Ammon's horn (tissue), 1 donor: ENCODE measurements at regions not wholly inside any gene's neighbourhood (a gene's known extent, or its start where the extent isn't known, plus 50 kb on each side); places are given as distances from the start of the nearest gene placed in this dataset.

Source experiments
- DNase-seq: peaks from one replicate; pipeline ENCODE4 v3.0.0-alpha.2; 2016; ENCODE audit warnings: low spot score

DNA sequence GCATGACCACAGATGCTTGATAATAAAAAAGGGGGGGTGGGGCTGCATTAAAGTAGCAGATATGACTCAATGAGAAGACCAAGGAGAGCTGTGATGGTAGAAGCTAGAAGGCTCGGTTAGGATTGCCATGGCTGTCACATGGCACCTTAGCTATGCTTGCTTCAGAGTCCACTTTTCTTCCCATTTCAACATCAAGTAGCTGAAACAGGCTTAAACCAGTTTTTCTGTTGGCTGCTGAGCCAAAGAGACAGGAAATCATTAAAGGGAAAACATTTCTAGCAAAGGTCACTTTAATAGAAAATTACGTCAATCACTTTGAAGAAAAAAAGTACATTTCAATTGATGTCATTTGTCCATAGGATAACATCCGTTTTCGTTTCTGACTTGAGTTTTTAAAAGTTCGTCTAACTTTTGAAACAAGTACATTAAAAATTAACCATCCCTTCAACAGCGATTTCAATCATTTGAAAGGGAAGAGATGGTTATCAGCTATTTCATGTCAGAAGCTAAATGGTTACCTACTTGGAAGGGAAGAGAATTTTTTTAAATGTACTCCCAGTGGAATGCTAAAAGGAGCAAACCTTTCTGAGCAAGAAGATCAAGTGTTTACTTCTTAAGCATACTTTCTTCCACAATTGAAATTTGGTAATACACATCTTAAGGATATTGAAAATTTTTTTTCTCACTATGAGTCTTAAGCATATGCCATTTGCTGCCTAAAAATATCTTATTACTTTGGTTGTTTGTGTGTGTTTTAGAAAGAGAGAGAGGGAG is 488.1 kb upstream of the PRMT6 start:
- DNase-seq = no peak

DNA sequence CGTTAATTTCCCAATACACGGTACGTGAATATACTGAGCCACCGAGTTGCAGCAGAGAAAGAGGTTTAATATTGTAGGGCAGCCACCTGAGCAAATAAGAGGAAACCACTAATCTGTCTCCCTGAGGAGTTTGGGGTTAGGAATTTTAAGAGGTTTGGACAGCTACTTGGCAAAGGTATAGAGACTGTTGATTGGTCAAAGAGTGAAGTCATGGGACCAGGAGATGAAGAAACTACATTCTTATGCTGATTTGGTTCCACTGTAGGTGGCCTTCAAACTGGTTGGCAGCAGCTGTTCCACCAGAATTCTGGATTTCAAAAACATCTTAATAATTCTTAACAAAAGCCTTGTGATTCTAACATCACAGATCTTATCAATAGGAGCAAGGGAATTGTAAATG is 485.4 kb upstream of the PRMT6 start:
- DNase-seq = no peak

DNA sequence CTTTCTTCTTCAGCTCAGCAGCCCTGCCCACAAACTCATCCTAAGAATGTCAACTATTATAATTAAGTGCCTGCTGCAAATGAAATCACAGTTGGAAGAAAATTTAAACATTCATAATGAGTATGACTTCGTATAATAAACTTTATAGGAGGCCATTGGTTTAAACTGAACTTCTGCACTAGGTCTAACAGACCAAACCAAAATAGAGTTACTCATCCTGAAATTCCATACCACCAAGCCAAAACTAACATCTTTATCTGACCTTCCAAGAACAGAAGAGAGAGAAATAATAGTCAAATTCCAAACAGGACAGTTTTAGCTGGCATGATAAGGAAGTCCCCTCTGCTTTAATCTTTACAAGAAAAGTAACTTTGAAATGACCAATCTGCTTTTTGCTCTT is 472.4 kb upstream of the PRMT6 start:
- no peak for DNase-seq

DNA sequence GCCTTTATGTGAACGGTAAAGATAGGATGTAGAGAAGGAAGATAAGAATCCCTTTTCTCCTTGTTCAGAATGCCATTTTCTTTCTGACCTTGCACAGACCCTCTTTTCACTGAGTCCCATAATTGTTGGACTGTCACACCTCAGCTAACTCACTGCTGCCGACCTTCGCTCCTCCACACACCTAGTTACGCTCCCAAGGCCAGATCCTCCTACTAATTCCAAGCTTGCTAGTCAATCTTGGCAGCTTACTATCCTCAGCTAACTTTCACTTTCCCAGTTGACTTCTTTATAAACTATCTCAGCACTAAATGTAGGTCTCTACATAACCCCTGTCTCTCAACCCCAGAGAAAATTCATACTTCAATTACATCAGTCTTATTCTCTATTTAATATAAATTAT is 471.8 kb upstream of the PRMT6 start:
- DNase-seq = no peak

DNA sequence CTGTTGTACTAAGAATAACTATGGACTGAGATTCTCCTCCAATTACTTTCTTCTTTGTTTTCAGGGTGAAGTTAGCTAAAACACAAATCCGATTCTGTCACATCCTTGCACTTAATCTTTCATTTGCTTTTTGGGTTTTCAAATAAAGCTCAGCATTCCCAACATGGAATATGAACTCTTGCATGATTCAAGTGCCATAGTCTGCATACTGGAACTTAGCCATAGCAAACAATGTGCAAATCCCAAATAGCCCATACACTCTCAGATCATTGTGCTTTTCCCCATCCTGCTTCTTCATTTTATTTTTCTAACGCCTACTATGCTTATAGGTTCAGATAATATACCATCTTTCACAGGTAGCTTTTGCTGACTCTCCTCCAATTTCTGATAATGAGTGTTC is 455.8 kb upstream of the PRMT6 start:
- DNase-seq = no peak

DNA sequence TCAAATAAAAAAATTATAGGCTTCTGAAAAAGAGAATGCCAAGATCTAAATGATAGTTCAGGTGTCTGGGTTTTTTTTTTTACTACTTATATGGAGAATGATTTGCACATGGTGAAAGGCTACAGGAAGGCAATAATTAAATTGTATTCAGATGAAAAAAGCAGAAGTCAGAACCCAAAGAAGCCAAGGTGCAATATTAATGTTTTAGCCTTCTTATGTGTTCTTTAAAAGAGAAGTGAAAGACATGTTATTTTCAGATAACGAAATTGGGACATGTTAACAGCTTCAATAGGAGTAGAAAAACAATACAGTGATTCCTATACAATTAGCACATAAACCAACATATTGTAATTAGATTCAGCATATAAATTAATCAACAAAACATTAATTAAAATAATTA is 452.9 kb upstream of the PRMT6 start:
- no peak for DNase-seq

DNA sequence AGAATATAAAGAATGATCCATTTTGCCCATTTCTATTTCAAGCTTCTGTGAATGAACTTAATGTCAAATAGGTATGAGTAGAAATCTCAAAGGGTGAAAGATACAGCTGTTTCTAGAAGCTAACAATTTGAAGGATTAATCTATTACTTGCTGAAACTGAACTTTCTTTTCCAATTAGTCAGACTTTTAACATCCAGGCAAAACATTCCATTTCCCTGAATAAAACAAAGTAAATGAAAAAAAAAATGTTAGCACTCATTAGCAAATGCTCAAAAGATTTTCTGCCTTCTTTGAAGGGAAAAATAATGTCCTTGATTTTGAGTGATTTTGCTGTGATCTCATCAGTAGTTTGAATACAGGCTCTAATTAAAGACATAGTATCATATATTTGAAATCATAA is 447.6 kb upstream of the PRMT6 start:
- DNase-seq = no peak

DNA sequence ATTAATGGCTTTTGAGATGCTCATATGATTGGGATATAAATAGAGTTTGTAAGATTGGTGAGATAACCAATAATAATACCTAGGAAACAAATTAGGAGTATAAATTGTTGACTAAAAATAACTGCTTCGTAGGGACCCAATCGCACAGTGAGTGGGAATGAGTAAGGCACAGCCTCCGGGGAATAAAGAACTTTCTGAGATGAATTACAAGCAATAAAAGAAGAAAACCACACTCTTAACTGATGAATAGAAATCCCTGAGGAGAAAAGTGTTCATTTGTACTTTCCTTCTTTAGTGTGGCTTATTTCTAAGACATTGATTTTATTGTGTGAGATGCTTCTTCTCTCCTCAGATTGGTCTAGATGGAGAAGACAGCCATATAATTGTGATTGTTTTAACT is 443.4 kb upstream of the PRMT6 start:
- no peak for DNase-seq

DNA sequence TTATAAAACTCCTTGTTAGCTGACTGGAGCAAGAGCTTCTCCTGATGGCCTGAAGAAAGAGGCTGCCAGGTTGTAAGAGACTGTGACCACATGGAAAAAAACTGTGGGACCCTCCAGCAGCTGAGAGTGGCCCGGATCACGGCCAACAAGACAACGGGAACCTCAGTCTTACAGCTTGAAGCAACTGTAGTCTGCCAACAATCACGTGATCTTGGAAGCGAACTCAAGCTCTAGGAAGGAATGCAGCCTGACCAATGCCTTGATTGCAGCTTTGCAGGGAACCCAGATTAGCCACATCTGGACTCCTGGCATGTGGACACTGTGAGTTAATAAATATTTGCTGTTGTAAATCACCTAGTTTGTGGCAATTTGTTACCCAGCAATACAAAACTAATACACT is 442.6 kb upstream of the PRMT6 start:
- no peak for DNase-seq

DNA sequence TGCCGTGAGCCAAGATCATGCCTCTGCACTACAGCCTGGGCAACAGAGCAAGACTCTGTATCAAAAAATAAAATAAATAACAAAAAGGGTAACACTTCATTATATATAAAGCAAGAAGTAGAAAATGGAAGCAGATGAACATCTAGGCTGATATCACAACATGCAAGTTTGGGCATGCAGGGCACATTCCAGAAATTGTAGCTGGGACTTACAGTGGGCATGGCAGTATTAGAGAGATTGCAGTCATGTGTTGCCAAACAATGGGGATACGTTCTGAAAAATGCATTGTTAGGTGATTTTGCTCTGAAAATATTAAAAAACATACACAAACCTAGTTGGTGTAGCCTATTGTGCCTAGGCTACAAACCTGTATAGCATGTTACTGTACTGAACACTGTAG is 441.0 kb upstream of the PRMT6 start:
- DNase-seq = no peak

DNA sequence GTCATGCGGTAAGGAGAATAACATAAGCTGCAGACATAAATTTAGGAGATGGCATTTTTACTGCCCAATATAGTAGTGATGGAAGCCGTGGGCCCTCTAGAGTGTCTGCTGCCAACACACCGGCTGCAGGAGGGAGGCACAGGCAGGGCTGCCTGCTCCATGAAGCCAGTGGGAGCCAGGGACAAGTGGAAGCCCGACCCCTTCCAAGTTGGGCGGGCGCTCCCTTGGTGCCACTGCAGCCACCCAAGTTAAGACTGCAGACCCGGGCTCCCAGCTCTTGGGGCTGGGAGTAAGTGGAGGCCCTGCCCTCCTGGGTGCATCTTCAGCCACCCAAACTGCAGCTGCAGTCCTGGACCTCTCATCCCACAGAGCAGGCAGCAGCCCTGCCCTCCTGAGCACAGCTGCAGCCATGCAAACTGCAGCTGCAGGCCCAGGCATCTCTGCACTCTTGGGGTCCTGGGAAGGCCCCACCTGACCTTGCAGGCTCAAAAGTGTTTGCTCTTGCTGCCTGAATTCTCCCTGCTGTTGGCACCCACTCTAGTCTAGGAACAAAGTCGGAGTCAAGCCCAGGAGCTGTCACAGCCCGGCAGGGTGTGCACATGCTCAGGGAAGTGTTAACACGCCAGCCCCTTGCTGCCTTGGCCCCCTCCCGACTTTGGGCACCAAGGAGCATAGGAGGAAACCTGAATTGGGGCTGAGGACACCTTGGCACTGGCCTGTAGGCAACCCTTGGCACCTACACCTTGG is 437.2 kb upstream of the PRMT6 start:
- no peak for DNase-seq

DNA sequence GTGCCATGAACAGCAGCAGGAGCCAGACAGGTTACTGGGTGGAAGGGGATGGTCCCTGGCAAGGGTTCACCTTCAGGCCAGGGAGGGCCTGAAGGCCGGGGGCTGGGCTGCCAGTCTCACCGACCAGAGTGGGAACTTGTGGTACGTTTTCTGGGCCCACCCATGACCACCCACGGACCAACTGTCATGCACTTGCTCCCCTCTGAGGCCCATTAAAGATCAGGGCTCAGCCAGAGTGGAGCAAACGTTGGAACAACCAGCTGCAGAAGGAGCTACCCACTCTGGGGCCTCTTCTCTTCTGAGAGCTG is 436.7 kb upstream of the PRMT6 start:
- no peak for DNase-seq

DNA sequence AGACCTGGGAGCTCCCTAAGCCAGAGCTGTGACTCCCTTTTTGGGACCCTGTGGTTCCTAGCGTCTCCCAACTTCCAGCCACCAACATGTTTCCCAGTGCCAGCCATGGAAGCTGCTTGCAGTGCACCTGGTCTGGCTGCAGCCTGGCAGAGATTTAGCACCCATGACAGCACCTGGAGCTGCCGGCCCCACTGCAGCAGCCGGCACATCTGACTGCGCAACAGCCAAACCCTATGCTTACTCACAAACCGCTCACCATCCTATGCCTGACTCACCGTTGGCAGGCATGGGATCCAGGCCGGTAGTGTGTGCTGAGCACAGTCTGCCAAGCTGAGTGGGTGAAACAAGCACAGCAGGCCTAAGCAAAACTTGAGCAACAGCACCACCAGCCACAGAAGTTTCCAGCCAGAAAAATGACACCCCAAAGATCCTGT is 435.9 kb upstream of the PRMT6 start:
- peak; percentile 79 for DNase-seq

DNA sequence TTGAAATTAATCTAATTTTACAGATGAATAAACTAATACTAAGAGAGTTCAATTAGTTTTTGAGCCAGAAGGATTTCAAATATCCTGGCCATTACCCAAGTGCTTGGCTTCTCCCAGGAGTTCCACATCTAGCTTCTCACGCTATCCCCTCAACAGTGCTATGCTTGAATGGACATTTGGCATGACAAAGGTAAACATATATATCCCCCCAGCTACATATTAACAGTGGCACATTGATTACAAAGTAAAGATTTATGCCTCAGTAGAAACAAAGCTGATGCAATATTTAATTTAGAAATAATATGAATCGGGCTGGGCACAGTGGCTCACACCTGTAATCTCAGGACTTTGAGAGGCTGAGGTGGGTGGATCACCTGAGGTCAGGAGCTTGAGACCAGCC is 434.6 kb upstream of the PRMT6 start:
- DNase-seq = no peak

DNA sequence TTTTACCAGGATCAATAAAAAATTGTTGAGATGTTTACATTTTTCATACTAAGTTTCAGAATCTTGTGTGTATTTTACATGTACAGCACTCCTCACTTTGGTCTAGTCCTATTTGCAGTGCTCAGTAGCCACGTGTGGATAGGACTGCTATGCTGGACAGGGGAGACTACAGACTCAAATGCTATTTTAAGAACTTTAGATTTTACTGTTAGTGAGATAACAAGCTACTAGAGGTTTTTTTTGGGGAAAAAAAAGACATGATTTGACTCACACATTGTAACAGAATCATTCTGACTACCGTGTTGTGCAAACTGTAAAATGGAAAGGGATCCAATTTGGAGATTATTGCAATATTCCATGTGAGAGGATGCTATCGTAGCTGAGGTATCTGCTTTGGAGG is 418.9 kb upstream of the PRMT6 start:
- DNase-seq = no peak

DNA sequence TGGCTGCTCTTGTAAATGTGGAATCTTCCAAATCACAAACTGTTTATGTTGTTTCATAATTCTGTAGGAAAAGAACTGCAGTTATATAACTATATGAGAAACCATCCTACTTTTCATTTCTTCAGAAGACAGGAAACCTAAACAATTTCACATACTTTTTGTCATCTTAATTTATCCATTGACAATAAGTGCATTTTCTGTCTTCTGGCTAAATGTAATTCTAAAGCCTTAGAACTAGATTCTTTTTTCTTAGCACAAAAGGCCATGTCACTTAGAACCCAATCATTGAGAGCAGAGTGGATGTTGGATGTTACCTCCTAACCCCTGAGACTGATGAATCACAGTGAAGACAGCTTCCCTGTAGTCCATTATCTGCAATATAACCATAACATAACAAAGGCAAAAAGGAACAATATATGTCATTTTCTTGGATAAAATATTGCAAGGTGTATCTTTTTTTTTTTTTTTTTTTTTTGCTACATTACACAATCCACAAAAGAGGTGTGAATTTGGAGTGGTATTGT is 410.2 kb upstream of the PRMT6 start:
- no peak for DNase-seq

DNA sequence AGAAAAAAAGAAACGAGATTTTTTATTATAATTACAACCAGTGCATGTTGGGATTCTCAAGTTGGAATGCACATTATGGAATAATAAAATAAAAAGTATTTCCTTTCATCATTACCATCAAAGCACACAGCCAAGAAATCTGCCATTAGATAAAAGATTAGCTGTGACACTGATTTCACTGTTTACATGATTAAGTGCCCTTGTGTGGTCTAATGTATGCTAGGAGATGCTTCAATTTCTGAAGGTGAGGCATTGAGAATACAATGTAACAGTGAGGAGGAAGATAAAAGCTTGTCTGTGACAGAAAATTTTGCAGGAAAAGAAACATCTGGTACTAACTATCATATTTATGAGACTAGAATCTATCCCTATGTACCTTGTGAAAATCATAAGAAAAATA is 409.7 kb upstream of the PRMT6 start:
- no peak for DNase-seq

DNA sequence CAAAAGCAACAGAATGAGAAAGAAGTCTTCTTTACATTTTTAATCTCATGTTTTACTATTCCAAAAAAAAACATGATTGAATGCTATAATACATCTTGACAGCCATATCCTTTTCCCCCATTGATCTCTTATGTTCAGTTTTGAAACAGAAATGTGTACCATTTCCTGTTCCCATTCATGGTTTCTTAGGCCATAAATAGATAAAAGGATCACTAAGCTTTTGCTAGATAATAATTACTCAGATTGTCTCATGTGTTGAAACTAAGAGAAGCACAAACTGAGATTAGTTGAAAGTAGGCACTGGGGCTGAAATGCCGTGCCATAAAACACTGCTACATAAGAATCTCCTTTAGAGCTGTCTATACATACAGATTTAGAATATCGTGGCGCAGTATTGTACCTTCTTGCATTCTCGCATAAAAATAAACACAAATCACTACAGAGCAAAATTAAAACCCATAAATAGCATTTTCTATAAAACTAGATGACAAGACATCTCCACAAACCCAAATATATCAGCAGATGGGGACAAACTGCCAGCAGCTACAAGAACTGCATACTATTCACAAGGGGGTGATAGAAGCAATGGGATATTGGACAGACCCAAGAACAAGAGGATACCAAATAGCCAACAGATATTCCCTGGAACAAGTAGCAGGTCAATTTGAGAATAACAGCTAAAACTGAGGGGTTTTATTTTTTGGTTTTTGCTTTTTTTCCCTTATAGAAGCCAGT is 405.3 kb upstream of the PRMT6 start:
- no peak for DNase-seq

DNA sequence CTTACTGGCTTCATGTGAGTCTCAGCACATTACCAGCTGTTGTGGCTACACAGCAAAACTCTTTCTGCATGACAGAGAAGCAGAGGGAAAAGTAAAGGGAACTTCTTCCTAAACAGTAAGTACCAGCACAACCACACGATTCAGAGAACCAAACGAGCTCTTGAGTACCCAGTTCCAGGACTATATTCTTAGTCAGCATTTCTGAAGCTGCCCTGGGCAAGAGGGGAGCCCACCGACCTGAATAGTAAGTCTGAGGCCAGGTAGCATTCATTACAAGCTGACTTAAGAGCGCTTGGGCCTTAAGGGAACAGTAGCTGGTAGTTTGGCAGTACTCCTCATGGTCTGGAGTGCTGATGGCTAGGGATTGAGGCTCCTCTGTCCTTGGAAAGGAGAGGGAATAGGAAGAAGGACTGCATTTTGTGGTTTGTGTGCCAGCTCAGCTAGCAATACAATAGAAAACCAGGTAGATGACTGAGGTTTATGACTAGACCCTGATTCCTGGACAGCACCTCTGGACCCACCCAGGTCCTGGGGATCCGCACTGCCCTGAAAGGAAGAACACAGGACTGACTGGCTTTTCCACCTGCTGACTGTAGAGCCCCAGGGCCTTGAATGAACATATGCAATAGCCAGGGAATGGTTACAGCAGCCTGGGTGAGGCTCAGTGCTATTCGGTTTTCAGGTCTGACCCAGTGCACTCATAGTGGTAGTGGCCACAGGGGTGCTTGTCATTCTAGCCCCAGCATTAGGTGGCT is 396.8 kb upstream of the PRMT6 start:
- no peak for DNase-seq

DNA sequence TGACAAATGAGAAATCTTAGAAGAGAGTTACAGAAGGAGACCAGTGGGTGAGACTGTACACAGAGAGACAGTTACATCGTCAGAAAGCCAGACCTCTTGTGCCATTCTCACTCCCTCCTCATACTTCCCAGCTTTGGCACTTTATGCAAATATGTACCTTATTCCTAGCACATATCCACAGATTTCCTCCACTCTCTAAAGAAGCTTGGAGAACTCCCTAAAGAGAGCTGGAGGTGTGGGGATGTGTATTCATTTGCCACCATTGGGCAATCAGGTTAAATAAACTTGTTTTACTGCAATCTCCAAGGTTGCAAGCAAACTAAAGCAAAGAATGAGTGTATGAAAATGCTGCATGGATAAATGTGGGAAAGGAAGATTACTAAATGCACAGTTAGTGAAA is 380.9 kb upstream of the PRMT6 start:
- DNase-seq = no peak

DNA sequence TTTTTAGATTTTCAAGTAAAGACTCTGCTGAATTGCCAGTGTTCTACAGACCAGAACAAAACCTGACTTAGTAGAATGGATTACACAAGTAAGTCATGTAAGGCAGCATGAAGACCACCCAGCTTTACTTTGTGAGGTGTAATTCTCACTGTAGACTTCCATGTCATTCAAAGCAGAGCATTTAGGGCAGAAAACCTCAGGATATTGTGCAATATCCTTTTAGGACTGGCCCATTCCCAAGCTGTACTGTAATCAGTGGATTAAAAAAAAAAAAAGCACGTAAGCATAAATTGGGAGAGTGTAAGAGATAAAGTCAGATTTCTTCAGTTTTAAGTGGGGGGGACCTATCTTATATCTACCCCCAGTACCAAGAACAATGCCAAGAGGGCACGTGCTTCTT is 380.5 kb upstream of the PRMT6 start:
- no peak for DNase-seq

DNA sequence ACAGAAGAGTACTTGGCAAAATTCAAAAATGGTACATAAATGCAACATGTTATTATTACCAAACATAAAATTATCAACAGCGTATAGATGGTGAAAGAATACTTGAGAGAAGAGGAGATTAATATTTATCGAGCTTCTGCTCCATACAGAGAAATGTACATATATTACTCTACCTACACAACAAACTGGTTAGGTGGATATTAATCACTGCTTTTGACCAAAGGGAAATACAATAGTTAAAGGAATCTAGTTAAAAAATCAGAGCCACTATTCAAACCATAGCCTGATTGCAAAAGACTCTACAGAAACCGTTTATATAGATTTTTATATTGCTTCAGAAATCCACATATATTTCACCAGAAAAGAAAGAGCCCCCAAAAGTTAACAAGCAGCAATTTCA is 379.3 kb upstream of the PRMT6 start:
- no peak for DNase-seq
